Stimulated activated CD8-positive, alpha-beta memory T cell treated with anti-CD3 and anti-CD28 coated beads, Interleukin-7, amount 100 ng/mL, for 24 hours (primary cell): ENCODE measurements at regions not wholly inside any gene's neighbourhood (a gene's known extent, or its start where the extent isn't known, plus 50 kb on each side); places are given as distances from the start of the nearest gene placed in this dataset.

Experiments used
- DNase-seq: peaks from one replicate; pipeline ENCODE4 v3.0.0-alpha.2; 2020; ENCODE audit warnings: low read depth

DNA sequence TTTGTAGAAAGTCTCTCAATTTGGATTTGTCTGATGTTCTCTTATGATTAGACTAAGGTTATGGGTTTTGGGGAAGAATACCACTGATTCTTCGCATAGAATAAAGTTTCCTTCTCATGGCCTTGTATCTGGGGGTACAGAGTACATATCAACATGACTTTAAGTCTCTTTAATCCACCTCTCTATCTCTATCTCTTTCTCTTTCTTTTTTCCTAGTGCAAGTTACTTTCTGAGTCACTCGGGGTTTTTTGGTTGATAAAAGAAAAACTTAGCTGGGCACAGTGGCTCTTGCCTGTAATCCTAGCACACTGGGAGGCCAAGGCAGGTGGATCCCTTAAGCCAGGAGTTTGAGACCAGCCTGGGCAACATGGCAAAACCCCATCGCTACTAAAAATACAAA lies 100.1 kb upstream of the MAP4K3 start:
- no peak for DNase-seq

- no peak for DNase-seq
These were observed 101.6 kb upstream of the MAP4K3 start for GRCh38 chr2:39538718-39539117.

DNA sequence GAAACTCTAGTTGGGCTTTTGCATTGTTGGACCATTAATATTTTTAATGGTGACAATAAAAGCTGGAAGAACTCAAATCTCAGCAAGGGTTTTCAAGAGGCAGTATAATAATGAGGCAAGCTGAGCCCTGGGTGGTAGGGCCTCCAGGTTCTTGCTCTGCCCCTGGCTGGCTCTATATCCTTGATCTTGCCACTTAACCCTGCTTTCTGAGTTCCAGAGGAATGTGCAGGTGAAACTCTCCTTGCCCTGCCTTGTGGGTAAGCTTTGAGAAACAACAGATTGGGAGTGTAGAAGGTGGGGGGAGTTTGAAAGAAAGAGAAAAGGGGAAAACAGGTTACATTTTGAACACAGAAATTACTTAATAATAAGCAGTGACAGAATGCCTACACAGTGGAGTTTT lies 103.3 kb upstream of the MAP4K3 start:
- no peak for DNase-seq

DNA sequence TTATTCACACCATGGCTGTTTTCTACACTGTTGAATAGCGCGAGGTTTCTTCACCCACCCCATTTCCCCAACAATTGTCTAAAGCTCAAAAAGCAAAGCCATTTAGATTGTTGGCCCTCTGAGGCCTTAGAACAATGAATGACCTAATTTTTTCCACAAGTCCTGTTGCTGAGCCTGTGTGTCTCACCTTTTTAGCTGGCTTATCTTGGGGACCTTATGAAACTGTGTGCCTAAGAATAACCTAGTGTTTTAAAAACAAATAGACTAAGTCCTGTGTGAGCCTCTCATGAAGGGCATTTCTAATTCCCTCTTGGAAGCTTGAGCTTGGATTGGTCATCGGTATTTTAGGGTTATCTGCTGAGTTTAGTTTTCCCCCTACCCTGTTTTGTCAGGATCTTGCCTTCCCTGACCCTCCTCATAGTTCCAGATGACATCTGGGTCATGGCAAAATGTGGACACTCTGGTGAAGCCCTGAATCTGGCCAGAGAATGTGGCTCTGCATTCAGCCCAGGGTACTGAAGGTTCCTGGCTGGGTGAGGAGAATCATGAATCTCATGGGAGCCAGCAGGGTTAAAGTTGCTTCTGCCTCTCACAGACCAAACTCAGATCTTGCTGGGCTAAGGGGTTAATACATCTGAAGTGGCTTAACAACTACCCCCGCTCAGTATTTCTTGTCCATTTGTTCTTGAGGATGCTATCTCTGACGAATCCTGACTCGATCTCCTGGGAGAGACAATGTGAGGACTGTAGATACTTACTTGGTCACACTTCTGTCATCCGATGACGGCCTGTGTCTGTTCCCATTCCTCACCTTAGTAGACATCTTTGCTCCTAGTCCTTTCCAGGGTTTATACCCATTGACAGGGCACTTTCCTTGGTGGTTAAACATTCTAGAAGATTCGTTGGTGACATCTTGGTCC lies 104.2 kb upstream of the MAP4K3 start:
- DNase-seq = no peak

DNA sequence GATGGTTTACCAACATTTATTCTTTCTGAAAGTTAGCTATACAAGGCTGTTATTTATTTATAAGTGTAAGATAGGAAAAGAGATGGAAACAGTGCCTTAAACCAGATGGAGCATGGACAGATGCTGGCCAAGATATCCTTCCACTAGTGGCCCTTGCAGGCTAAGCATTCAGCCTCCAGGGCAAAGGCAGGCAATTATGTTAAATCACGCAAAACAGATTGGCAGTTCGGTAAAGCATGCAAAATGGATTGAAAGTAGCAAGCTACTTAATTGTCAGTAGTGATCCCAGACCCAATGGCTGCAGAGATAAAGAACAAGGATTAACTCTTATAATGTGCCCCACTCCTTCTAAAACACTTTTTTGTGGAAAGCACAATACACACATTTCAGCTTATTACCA lies 105.4 kb upstream of the MAP4K3 start:
- DNase-seq = no peak

DNA sequence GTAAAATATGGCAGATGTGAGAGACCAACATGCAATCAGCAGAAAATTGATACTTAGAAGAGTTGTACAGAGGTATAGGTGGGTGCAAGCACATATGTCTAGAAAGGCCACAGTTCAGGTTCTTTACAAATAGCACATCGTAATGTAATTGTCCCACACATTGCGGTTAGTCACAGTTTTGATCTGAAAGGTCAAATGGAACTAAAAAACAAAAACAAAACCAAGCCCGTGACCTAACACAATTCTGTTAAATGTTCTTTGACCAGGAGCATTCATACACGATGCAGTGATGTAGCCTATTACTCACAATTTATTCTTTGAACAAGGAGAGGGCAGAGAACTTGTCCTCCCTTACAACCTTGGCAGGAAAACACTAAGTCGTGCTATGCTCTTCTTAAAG lies 108.9 kb upstream of the MAP4K3 start:
- no peak for DNase-seq

DNA sequence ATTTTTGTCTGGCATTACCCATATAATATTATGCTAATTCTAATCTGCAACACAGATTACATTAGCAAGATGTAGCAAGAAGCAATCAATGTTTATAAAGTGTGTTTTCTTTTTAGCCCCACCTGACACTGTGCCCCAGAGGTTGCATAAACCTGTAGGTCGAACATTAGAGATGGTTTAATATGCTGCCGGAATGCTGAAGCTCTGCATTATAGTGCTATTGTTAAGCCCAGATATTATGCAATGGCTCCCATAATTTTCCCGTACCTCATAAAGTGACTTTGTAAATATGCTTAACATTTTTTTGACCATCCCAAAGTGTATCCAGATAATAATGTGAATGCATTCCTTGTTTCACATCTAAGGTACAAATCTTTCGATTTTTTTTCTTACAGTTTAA lies 109.3 kb upstream of the MAP4K3 start:
- DNase-seq = no peak

- DNase-seq = no peak
These were observed 109.9 kb upstream of the MAP4K3 start for GRCh38 chr2:39546937-39547336.

DNA sequence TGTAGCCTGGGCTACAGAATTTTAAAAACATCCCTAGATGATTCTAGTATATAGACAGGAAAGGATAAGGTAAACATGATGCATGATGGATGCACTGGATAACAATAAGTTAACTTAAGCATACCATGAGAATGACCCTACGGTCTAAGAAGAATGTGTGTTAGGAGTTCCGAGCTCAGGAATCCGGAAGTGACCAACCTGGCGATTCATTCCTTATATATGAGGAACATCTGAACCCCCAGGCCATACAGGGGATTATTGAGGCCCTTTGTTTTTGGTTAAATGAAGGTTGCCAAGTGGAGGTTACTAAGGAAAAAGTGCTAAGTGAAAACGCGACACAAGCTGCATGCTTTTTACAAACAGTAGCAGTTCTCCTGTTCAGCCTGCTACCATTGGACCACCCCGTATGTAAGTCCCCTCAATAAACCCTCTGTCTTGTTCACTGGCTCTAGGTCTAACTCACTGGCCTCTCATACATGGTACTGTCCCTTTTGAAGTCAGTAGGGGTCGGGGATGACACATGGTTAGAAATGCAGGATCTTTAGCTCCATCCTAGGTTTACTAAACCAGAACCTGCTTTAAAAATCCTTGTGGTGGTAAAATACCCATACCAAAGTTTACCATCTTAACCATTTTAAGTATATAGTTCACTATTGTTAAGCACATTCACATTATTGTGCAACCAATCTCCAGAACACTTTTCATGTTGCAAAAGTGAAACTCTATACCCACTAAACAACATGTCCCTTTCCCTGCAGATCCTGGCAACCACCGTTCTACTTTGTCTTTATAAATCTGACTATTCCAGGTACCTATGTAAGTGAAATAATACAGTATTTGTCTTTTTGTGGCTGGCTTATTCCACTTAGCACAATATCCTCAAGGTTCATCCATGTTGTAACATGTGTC lies 111.0 kb upstream of the MAP4K3 start:
- DNase-seq = no peak

- DNase-seq = no peak
These were observed 111.9 kb upstream of the MAP4K3 start for GRCh38 chr2:39549000-39549399.

DNA sequence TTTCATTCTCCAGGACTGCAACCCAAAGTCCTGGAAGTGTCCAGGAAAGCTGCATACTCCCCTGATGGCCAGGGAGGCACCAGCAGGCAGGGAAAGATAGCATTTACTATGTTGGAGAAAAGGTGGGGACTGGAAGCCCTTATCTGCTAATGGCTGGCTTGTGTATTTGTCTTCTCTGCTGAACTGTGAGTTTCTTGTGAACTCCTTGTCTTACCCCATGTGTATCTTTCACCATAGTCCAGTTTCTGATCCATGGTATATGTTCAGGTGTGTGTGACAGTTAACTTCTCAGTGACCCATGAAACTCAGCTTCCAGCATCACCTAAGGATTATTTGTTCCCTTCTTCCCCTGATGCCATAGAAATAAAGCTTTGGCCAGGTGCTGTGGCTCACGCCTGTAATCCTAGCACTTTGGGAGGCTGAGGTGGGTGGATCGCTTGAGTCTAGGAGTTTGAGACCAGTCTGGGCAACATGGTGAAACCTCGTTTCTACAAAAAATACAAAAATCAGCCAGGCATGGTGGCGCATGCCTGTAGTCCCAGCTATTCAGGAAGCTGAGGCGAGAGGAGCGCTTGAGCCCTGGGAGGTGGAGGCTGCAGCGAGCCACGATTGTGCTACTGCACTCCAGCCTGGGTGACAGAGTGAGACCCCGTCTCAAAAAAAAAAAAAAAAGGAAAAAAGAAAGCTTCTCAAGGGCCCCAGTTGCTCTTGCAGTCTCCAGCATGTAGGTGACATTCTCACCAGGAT lies 112.8 kb upstream of the MAP4K3 start:
- DNase-seq = no peak

GRCh38 chr2:39550701-39551285 lies 113.7 kb upstream of the MAP4K3 start:
- DNase-seq = no peak

DNA sequence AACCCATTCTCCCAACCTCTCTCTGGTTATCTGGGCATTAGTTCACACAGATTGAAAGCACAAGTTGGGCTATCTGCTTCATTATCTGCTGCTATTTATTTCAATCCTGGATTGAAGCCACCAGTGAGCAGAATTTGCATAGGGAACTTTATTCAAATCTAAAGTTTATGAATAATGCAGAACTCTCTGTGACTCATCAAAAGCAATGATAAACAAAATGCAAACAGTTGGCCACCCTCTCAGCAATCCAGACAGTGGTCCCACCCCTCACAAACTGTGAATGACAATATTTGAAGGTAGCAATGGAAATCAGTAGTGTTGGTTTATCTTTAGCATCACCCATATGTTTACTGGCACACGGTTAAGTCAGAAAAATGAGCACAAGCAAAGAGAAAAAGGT lies 106.8 kb upstream of the TMEM178A start:
- DNase-seq = no peak

GRCh38 chr2:39563572-39563971 lies 102.1 kb upstream of the TMEM178A start:
- DNase-seq = no peak

DNA sequence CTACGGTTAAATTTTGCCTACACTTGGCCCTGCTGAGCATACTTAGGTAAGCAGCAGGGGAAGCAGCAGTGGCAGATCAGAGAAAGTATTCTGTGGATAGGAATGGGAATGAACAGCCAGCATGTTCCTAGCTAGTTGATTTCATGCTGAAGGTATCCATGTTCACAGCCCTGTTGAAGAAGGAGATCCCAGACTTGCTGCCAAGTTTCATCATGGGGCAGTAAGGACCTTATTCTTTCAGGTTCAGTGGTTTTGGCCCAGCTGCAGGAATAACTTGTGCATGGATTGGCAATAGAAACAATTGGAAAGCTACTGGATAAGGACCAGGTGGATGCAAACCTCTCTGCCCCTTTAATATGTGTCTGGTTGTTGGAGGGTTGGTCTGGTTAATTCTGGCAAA lies 98.2 kb upstream of the TMEM178A start:
- no peak for DNase-seq

GRCh38 chr2:39568116-39568515 lies 97.6 kb upstream of the TMEM178A start:
- no peak for DNase-seq

- no peak for DNase-seq
These were observed 97.1 kb upstream of the TMEM178A start for GRCh38 chr2:39568561-39569006.

- DNase-seq = no peak
These were observed 95.6 kb upstream of the TMEM178A start for GRCh38 chr2:39570130-39570555.

DNA sequence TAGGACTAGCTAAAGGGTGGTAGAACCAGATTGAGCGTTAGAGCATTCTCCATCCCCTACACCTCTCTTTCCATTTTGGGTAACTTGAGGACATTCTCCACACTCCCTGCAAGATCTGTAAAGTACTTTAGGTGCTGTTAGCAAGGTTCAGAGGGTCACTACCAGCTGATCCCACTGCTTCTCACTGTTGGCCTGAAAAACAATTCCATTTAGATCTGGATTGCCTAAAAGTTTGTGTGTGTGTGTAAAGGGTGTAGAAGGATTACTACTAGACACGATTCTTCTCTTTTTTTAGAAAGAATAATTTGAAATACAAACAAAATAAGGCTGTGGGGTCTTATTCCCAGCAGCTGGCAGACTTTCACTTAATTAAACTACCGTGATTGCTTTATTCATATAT lies 95.1 kb upstream of the TMEM178A start:
- no peak for DNase-seq

- DNase-seq = no peak
These were observed 94.5 kb upstream of the TMEM178A start for GRCh38 chr2:39571111-39571731.

DNA sequence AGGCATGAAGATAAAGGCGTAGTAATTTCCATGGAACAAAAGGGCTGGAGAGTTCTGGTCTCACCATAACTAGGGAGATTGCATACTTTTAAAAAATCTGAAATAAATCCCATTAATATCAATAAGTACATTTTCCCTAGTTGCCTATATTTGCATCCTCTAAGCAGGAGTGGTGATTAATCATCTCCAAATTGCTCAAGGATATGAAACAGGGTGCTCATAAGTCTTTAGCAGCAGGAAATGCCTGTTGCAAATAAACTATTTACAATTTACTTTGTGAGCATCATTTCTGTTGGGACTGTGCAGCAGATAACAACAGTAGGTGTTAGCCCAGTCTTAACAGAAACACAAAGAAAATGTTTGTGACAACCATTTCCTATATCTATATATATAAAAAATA lies 92.4 kb upstream of the TMEM178A start:
- no peak for DNase-seq
